Transverse colon (tissue), 4 donors: ENCODE measurements at regions not wholly inside any gene's neighbourhood (a gene's known extent, or its start where the extent isn't known, plus 50 kb on each side); places are given as distances from the start of the nearest gene placed in this dataset.
A peak's percentile ranks its signal among the peaks of the same experiment; 100 is the strongest.

Experiments used
- EP300 ChIP-seq: sonication (generic); formaldehyde crosslinking; IDR thresholded peaks from one replicate; pipeline ENCODE4 v1.6.1; 2017; ENCODE audit warnings: antibody characterized with exemption, low read depth
- POLR2A ChIP-seq: fragments of 450-650 bp; IDR thresholded peaks from one replicate; pipeline ENCODE4 v1.6.1; 2016; ENCODE audit warnings: antibody characterized with exemption, mild to moderate bottlenecking, moderate library complexity
- POLR2AphosphoS5 ChIP-seq, 3 donors: sonication (generic); formaldehyde crosslinking; IDR thresholded peaks; one replicate each; pipeline ENCODE4 v1.6.1; 2016; ENCODE audit warnings: antibody characterized with exemption in 3 of 3
- TF ChIP-seq, protein P1 (sequence below), 5 experiments: fragments of 200-600 bp in 3 of 5; fragments of 450-650 bp in 2 of 5; sonication (generic) in 3 of 5; IDR thresholded peaks; 1 replicate in 2 of 5; 2 replicates in 3 of 5; pipeline ENCODE4 v1.5.1; 2016 to 2017; ENCODE audit warnings: antibody characterized with exemption in 5 of 5, inconsistent platforms in 3 of 5, mild to moderate bottlenecking in 2 of 5, moderate library complexity in 1 of 5

DNA sequence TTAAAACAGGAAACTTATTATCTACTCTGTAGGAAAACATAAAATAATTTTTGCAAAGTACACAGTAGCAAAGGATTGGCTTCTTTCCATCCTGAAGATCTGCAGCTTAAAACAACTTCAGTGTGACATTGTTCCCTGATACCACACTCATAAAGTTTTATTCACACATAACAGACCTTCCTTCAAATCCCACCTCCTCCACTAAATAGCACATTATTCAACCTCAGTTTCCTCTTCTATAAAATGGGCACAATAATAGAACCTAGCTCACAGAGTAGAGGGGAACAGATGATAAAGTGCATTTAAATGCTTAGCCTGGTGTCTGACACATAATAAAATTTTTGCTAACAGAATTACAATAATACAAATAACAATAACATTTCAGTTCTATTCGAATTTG lies 250.4 kb upstream of the RBBP8 start:
- TF ChIP-seq, protein P1, sequence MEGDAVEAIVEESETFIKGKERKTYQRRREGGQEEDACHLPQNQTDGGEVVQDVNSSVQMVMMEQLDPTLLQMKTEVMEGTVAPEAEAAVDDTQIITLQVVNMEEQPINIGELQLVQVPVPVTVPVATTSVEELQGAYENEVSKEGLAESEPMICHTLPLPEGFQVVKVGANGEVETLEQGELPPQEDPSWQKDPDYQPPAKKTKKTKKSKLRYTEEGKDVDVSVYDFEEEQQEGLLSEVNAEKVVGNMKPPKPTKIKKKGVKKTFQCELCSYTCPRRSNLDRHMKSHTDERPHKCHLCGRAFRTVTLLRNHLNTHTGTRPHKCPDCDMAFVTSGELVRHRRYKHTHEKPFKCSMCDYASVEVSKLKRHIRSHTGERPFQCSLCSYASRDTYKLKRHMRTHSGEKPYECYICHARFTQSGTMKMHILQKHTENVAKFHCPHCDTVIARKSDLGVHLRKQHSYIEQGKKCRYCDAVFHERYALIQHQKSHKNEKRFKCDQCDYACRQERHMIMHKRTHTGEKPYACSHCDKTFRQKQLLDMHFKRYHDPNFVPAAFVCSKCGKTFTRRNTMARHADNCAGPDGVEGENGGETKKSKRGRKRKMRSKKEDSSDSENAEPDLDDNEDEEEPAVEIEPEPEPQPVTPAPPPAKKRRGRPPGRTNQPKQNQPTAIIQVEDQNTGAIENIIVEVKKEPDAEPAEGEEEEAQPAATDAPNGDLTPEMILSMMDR (IDR thresholded peaks at IDR 0.05) = peak in 1 of 5 experiments; percentile 8
- TF ChIP-seq EP300 (no peak), POLR2AphosphoS5 (IDR thresholded peaks at IDR 0.05) (no peak), POLR2A (no peak)
